Retinal pigment epithelial cell (primary cell): ENCODE measurements at regions not wholly inside any gene's neighbourhood (a gene's known extent, or its start where the extent isn't known, plus 50 kb on each side); places are given as distances from the start of the nearest gene placed in this dataset.

ENCODE experiments used
- DNase-seq: peaks from one replicate; pipeline ENCODE4 v3.0.0-alpha.2; 2010; ENCODE audit warnings: low read depth
- H3K4me3 ChIP-seq: 2 replicates; pipeline ENCODE4 v1.5.1; 2011; ENCODE audit warnings: mild to moderate bottlenecking, low read length, control low read depth, moderate library complexity
- CTCF ChIP-seq: conservative IDR thresholded peaks from 2 replicates; pipeline ENCODE4 v1.5.1; 2011; ENCODE audit warnings: low read depth, low read length, control low read depth, inconsistent platforms

DNA sequence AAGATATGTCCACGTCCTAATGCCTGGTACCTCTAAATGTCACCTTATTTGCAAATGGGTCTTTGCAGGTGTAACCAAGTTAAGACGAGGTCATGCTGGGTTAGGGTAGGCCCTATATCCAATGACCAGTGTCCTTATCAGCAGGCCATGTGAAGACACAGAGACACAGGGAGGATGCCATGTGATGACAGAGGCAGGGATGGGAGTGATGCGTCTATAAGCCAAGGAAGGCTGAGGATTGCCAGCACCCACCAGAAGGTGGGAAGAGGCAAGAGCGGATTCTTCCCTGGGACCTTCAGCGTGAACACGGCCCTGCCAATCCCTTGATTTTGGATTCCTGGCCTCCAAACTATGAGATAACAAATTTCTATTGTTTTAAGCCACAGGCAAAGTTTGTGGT lies 123.4 kb upstream of the CXCL14 start:
- H3K4me3 ChIP-seq, result no peak overlapping the region
- DNase-seq, result no peak
- TF ChIP-seq CTCF, result no peak

DNA sequence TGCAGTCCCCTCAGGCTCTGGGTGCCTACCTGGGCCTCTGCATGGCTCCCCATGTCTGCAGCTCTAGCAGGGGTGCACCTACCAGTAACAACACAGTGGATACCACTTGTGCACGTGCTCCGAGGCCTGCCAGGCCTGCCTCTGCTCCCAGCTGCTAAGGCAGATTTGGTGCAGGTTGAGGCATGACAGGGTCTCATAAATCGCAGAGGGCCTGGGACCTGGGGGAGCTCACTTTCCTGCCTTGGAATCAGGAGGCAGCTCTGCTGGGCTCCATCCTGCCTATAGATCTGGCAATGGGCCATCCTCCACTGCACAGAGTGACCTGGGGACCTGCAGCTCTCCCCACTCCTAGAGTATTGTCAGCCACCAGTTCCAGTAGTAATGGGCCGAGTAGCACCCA lies 121.9 kb upstream of the CXCL14 start:
- no peak for DNase-seq
- H3K4me3 ChIP-seq, result no peak overlapping the region
- no peak for TF ChIP-seq CTCF

DNA sequence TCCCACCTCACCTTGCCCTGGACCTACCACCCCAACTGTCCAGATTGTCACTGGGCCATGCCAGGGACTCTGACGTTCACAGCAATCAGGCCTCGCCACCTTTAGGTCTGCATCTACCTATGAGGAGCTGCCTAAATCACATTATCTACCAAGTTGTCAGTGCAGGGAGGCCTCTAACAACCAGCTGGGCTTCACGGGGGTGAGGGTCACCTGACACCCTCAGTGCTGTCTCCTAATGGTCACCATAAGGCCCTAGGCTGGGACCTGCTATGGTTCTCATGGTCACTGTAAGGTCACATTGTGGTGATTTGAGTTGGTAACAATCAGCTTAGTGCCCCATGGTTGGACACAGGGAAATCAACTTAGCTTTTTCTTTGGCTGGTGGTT lies 119.2 kb upstream of the CXCL14 start:
- no peak for TF ChIP-seq CTCF
- no peak overlapping the region for H3K4me3 ChIP-seq
- DNase-seq, result no peak

DNA sequence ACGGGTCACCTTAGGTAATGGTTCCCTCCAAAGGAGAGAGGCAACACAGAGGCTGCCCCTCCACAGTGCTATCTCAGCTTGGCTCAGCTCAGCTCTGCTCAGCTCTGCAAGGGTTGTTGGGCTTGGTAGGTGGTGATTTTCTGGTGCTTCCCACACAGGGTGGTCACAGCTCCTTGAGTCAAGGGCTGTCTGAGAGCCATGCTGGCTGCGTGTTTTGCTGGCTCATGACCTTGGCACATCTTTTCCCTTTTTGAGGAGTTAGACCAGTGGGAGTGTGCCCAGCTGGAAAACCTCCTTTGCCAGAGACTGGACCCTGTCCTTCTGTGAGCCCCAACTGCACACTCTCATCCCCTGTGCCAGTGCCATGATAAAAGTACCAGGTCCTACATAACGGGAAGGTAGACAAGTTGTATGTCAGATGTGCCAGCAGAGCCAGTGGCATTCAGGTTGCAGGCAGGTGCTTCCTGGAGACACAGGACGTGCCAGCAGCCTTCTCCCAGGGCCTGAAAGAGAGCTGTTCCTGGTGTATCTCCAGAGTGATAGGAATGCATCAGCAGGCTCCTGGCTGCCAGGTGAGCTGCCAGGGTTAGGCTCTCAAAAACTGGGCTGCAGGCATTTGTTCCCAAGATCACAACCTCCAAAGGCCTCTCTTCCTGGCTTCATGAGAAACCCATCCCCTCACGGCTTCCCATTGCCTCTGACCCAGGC lies 118.6 kb upstream of the CXCL14 start:
- DNase-seq, result no peak
- H3K4me3 ChIP-seq, result no peak overlapping the region
- TF ChIP-seq CTCF, result no peak

DNA sequence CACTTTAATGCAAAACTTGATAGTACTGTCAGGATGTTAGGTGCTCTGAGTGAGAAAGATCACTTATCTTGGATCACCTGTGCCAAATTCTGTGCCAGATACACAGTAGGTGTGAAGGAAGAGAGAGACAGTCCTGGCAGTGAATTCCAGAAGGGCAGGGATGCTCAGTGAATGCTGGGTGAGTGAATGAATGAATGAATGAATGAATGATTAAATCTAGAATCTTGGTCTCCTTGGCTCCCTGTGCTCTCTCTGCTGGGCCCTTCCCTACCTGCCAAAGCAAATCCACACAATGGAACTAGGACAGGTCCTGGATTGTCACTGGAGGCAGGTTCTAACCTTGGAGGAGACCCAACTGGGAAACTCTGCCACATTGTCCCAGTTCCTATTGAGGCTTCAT lies 117.5 kb upstream of the CXCL14 start:
- no peak for TF ChIP-seq CTCF
- no peak overlapping the region for H3K4me3 ChIP-seq
- no peak for DNase-seq

GRCh38 chr5:135695656-135696313 lies 117.0 kb upstream of the CXCL14 start:
- no peak for TF ChIP-seq CTCF
- H3K4me3 ChIP-seq, result no peak overlapping the region
- DNase-seq, result no peak

GRCh38 chr5:135694906-135695305 lies 116.1 kb upstream of the CXCL14 start:
- H3K4me3 ChIP-seq, result no peak overlapping the region
- DNase-seq, result no peak
- no peak for TF ChIP-seq CTCF
